ENCODE measurements at regions not wholly inside any gene's neighbourhood (a gene's known extent, or its start where the extent isn't known, plus 50 kb on each side); places are given as distances from the start of the nearest gene placed in this dataset.
A peak's percentile ranks its signal among the peaks of the same experiment; 100 is the strongest.
"Not testable (repeated sequence)": the region's sequence is repeated elsewhere in the genome, so short reads cannot be mapped to it uniquely, and the experiment has no call there.

GRCh38 chr17:64776720-64777414 is 114.8 kb upstream of the SMURF2 start:
- peak overlapping the region; percentile 79 for H3K4me2 ChIP-seq (ENCODE audit: low read length)
- peak; percentile 45 for DNase-seq (ENCODE audit: low read depth, low spot score)
- not testable (repeated sequence) for H3K9ac ChIP-seq (ENCODE audit: low read length); H3K9me3 ChIP-seq (ENCODE audit: control insufficient read depth in 1 of 2, insufficient read depth in 1 of 2, low read depth in 1 of 2, low read length in 2 of 2); H4K20me1 ChIP-seq (ENCODE audit: insufficient read depth); H3K27me3 ChIP-seq (ENCODE audit: insufficient read depth, low read length); H2AFZ ChIP-seq (ENCODE audit: low read depth, low read length, poor library complexity, severe bottlenecking); H3K36me3 ChIP-seq (ENCODE audit: control insufficient read depth in 1 of 2, insufficient read depth in 2 of 2, low read length in 2 of 2); H3K9me2 ChIP-seq (ENCODE audit: insufficient read depth); BruUV-seq (replicated peaks)
- H3K4me3 ChIP-seq (replicated peaks in 1 of 2; ENCODE audit: low read depth in 1 of 2, low read length in 2 of 2), result peak overlapping the region in 1 of 2 experiments; percentile 35; a peak in 2 of 4 replicates
- peak overlapping the region; percentile 46; the same call in 1 of the 2 replicates for H3K27ac ChIP-seq (ENCODE audit: low read depth, low read length)
- peak; percentile 48 for TF ChIP-seq POLR2AphosphoS5 (IDR thresholded peaks at IDR 0.05; ENCODE audit: low read depth, low read length)
- TF ChIP-seq CTCF (IDR thresholded peaks at IDR 0.05 in 2 of 3, conservative IDR thresholded peaks at IDR 0.05 in 1 of 3; ENCODE audit: borderline replicate concordance in 1 of 3, insufficient read depth in 1 of 3, low read depth in 2 of 3, low read length in 2 of 3), result peak; percentile 91 to 97 (median 96)
- TF ChIP-seq RAD21 (IDR thresholded peaks at IDR 0.05; ENCODE audit: low read depth), result peak; percentile 96
- peaks cover 17% of the 10 kb centered on the region; the same call in 1 of the 2 replicates for H3K79me2 ChIP-seq (ENCODE audit: insufficient read depth, low read length)
- POLR2A ChIA-PET, result interaction anchor here (1.0 to 1.7 kb wide), 2 partner anchors 40 to 323 kb away, joined by 3 to 4 read pairs; no protein-coding TSS in a partner anchor
- peak; percentile 37 for ATAC-seq
- peaks cover 22 to 64% of the 10 kb centered on the region in 2 experiments for H3K4me1 ChIP-seq (ENCODE audit: control insufficient read depth in 1 of 2, insufficient read depth in 2 of 2, low read length in 2 of 2)
- CTCF ChIA-PET, result interaction anchor here (1.0 to 5.2 kb wide), 8 partner anchors 22 to 357 kb away, joined by 3 to 40 read pairs (median 5); no protein-coding TSS in a partner anchor
- intact Hi-C loops (cut with micrococcal nuclease), result loop anchor here (2.0 to 5.0 kb wide), 2 partner anchors 160 to 422 kb away; no protein-coding TSS in a partner anchor
- RAD21 ChIA-PET (ENCODE audit: low non-redundant PET in 1 of 2, low total read pairs in 2 of 2, uncharacterized antibody in 2 of 2, unreplicated experiment in 2 of 2), result interaction anchor here in 1 of 2 experiments (0.6 to 1.3 kb wide), 2 partner anchors 249 to 357 kb away, joined by 3 read pairs; no protein-coding TSS in a partner anchor

Measured in HCT116 (cell line).